PC-9 (cell line): ENCODE measurements at regions not wholly inside any gene's neighbourhood (a gene's known extent, or its start where the extent isn't known, plus 50 kb on each side); places are given as distances from the start of the nearest gene placed in this dataset.

Source experiments
- BruUV-seq: library from RNA; stranded (reverse); fragments of 400-500 nt; replicated peaks from 2 replicates; lab custom pipeline; 2021; lab: Mats Ljungman, UMichigan
- CTCF ChIA-PET: fragments of 300-600 bp; sonication (Branson Sonifier 250); formaldehyde crosslinking; loops from one replicate; lab custom pipeline; 2022; ENCODE audit warnings: antibody characterized with exemption; lab: Charles Lee
- POLR2A ChIA-PET: fragments of 300-600 bp; sonication (Branson Sonifier 250); formaldehyde crosslinking; loops from one replicate; lab custom pipeline; 2022; ENCODE audit warnings: antibody characterized with exemption; ENCODE audit not compliant: unreplicated experiment; lab: Charles Lee
- DNase-seq, 2 experiments: peaks; one replicate each; pipeline versions ENCODE4 v3.0.0 to v3.0.0-alpha.2; 2015 to 2022; ENCODE audit warnings: mixed read lengths in 1 of 2
- H2AFZ ChIP-seq: fragments of 200-600 bp; sonication (generic); 2 replicates; pipeline ENCODE4 v1.8.1; 2017; ENCODE audit warnings: antibody characterized with exemption
- H3F3A ChIP-seq: fragments of 200-600 bp; sonication (generic); 2 replicates; pipeline ENCODE4 v1.8.1; 2017; ENCODE audit warnings: antibody characterized with exemption, mild to moderate bottlenecking, low read depth; ENCODE audit not compliant: insufficient read depth
- H3K27ac ChIP-seq: fragments of 200-600 bp; sonication (generic); 2 replicates; pipeline ENCODE4 v1.6.1; 2016; ENCODE audit warnings: mixed run types
- H3K27me3 ChIP-seq: fragments of 200-600 bp; sonication (generic); 2 replicates; pipeline ENCODE4 v1.6.1; 2016; ENCODE audit warnings: low read depth, mixed run types; ENCODE audit not compliant: insufficient read depth
- H3K36me3 ChIP-seq: fragments of 200-600 bp; sonication (generic); 2 replicates; pipeline ENCODE4 v1.6.1; 2016; ENCODE audit warnings: low read depth, mixed run types
- H3K4me1 ChIP-seq: fragments of 200-600 bp; sonication (generic); replicated peaks from 2 replicates; pipeline ENCODE4 v1.6.1; 2016; ENCODE audit warnings: mixed run types; ENCODE audit not compliant: insufficient read depth
- H3K4me2 ChIP-seq: fragments of 200-600 bp; sonication (generic); 2 replicates; pipeline ENCODE4 v1.6.1; 2017; ENCODE audit warnings: mixed run types
- H3K4me3 ChIP-seq: fragments of 200-600 bp; sonication (generic); 2 replicates; pipeline ENCODE4 v1.6.1; 2016; ENCODE audit warnings: mixed run types
- H3K79me2 ChIP-seq: fragments of 200-600 bp; sonication (generic); 2 replicates; pipeline ENCODE4 v1.6.1; 2017; ENCODE audit warnings: low read depth, mixed run types
- H3K9me2 ChIP-seq: fragments of 200-600 bp; sonication (generic); 2 replicates; pipeline ENCODE4 v1.8.1; 2017; ENCODE audit warnings: mild to moderate bottlenecking; ENCODE audit not compliant: insufficient read depth
- H3K9me3 ChIP-seq: fragments of 200-600 bp; sonication (generic); 2 replicates; pipeline ENCODE4 v1.8.1; 2016; ENCODE audit warnings: low read depth; ENCODE audit not compliant: insufficient read depth
- H4K20me1 ChIP-seq: fragments of 200-600 bp; sonication (generic); 2 replicates; pipeline ENCODE4 v1.8.1; 2017; ENCODE audit not compliant: insufficient read depth
- EZH2 ChIP-seq: fragments of 200-600 bp; sonication (generic); IDR thresholded peaks from 2 replicates; pipeline ENCODE4 v1.8.0; 2017; ENCODE audit warnings: antibody characterized with exemption, low read depth
- intact Hi-C: fragments of 100-400 bp; cut with micrococcal nuclease; formaldehyde crosslinking; loops from one replicate; pipeline ENCODE4 v1.10.0; 2022; ENCODE audit not compliant: unreplicated experiment
- TF ChIP-seq, protein P1 (sequence below): fragments of 200-600 bp; sonication (generic); conservative IDR thresholded peaks from 2 replicates; pipeline ENCODE4 v1.6.1; 2017; ENCODE audit warnings: mixed run types, antibody characterized with exemption, mild to moderate bottlenecking, moderate library complexity

DNA sequence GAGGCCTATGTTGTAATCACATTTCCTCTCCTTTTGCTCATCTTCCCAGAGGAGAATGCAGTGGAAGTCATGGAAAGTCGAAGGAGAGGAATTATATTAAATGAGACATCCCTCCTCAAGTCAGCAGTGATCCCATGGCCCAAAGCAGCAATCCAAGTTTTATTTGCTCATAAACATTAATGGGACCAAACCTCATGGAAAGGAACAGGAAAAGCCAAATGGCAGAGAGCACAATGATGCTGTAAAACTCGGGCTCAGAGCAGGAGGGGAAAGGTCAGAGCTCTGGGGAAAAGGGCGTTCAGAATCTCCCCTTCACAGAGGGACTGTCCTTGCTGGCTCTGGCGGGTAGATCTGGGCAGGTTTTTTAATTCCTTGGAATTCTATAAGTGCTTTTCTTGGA lies 175.8 kb downstream of the C5orf15 start:
- intact Hi-C loops = no loop called here
- H3K4me1 ChIP-seq = peaks cover 10% of the 10 kb centered on the region
- DNase-seq = no peak
- no peaks in the 10 kb centered on the region for H4K20me1 ChIP-seq
- H3K9me2 ChIP-seq = no peaks in the 10 kb centered on the region
- H3F3A ChIP-seq = no peaks in the 10 kb centered on the region
- H3K27me3 ChIP-seq = no peaks in the 10 kb centered on the region
- no peak overlapping the region for H3K4me2 ChIP-seq
- TF ChIP-seq EZH2 = no peak
- TF ChIP-seq, protein P1, sequence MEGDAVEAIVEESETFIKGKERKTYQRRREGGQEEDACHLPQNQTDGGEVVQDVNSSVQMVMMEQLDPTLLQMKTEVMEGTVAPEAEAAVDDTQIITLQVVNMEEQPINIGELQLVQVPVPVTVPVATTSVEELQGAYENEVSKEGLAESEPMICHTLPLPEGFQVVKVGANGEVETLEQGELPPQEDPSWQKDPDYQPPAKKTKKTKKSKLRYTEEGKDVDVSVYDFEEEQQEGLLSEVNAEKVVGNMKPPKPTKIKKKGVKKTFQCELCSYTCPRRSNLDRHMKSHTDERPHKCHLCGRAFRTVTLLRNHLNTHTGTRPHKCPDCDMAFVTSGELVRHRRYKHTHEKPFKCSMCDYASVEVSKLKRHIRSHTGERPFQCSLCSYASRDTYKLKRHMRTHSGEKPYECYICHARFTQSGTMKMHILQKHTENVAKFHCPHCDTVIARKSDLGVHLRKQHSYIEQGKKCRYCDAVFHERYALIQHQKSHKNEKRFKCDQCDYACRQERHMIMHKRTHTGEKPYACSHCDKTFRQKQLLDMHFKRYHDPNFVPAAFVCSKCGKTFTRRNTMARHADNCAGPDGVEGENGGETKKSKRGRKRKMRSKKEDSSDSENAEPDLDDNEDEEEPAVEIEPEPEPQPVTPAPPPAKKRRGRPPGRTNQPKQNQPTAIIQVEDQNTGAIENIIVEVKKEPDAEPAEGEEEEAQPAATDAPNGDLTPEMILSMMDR = no peak
- no peaks in the 10 kb centered on the region for H3K79me2 ChIP-seq
- ChIA-PET POLR2A (no interaction called here), CTCF (no interaction called here)
- no peak overlapping the region for H2AFZ ChIP-seq
- no peak overlapping the region for H3K27ac ChIP-seq
- H3K4me3 ChIP-seq = no peak overlapping the region
- no peaks in the 10 kb centered on the region for H3K9me3 ChIP-seq
- no peaks in the 10 kb centered on the region for H3K36me3 ChIP-seq
- BruUV-seq = no TSS peak

- no peak for DNase-seq
- ChIA-PET POLR2A (no interaction called here), CTCF (no interaction called here)
- Histone ChIP-seq H3K27ac (no peak overlapping the region), H2AFZ (no peak overlapping the region), H3K36me3 (no peaks in the 10 kb centered on the region), H3K4me1 (peaks cover 5% of the 10 kb centered on the region), H3K9me3 (no peaks in the 10 kb centered on the region), H3K27me3 (no peaks in the 10 kb centered on the region), H3K4me3 (no peak overlapping the region), H3K79me2 (no peaks in the 10 kb centered on the region), H3K9me2 (no peaks in the 10 kb centered on the region), H3K4me2 (no peak overlapping the region), H4K20me1 (no peaks in the 10 kb centered on the region), H3F3A (no peaks in the 10 kb centered on the region)
- intact Hi-C loops = no loop called here
- no TSS peak for BruUV-seq
- TF ChIP-seq EZH2 = no peak
- TF ChIP-seq, protein P1 = no peak
Measured at GRCh38 chr5:133792024-133792423, 176.4 kb downstream of the C5orf15 start.

GRCh38 chr5:133790898-133791297 lies 177.5 kb downstream of the C5orf15 start:
- no peaks in the 10 kb centered on the region for H3K27me3 ChIP-seq
- CTCF ChIA-PET = no interaction called here

More at GRCh38 chr5:133790898-133791297, 177.5 kb downstream of the C5orf15 start:
- Histone ChIP-seq H3K79me2 (no peaks in the 10 kb centered on the region), H3K9me2 (no peaks in the 10 kb centered on the region), H3K4me1 (no peaks in the 10 kb centered on the region), H2AFZ (no peak overlapping the region), H4K20me1 (no peaks in the 10 kb centered on the region), H3K27ac (no peak overlapping the region), H3K4me3 (no peak overlapping the region), H3K9me3 (no peaks in the 10 kb centered on the region), H3F3A (no peaks in the 10 kb centered on the region), H3K4me2 (no peak overlapping the region), H3K36me3 (no peaks in the 10 kb centered on the region)
- TF ChIP-seq EZH2 = no peak
- TF ChIP-seq, protein P1 = no peak
- intact Hi-C loops = no loop called here
- DNase-seq = no peak
- POLR2A ChIA-PET = no interaction called here
- no TSS peak for BruUV-seq
